CD4-positive, alpha-beta T cell treated with Interleukin-17A for 4 hours (primary cell): ENCODE measurements at regions not wholly inside any gene's neighbourhood (a gene's known extent, or its start where the extent isn't known, plus 50 kb on each side); places are given as distances from the start of the nearest gene placed in this dataset.

Experiments
- DNase-seq: peaks from one replicate; pipeline ENCODE4 v3.0.0-alpha.2; 2020; ENCODE audit warnings: mixed read lengths

GRCh38 chr17:77266891-77267341, 126.1 kb downstream of the SEC14L1 start:
- peak; percentile 14 for DNase-seq

- DNase-seq, result no peak
These were observed 129.2 kb downstream of the SEC14L1 start for GRCh38 chr17:77269696-77270681.

GRCh38 chr17:77271411-77271810, 130.6 kb downstream of the SEC14L1 start:
- no peak for DNase-seq

- no peak for DNase-seq
These were observed 132.8 kb downstream of the SEC14L1 start for GRCh38 chr17:77273397-77274085.

- no peak for DNase-seq
These were observed 133.5 kb downstream of the SEC14L1 start for GRCh38 chr17:77274096-77274845.

GRCh38 chr17:77279448-77280303, 138.9 kb downstream of the SEC14L1 start:
- no peak for DNase-seq

GRCh38 chr17:77280304-77281121, 139.7 kb downstream of the SEC14L1 start:
- peak; percentile 19 for DNase-seq

GRCh38 chr17:77281122-77281903, 140.5 kb downstream of the SEC14L1 start:
- peak; percentile 78 for DNase-seq

- no peak for DNase-seq
These were observed 141.2 kb downstream of the SEC14L1 start for GRCh38 chr17:77281904-77282367.

- no peak for DNase-seq
These were observed 142.1 kb downstream of the SEC14L1 start for GRCh38 chr17:77282524-77283515.

- DNase-seq, result no peak
These were observed 143.4 kb downstream of the SEC14L1 start for GRCh38 chr17:77284023-77284617.

GRCh38 chr17:77285594-77286390, 145.0 kb downstream of the SEC14L1 start:
- DNase-seq, result peak; percentile 28

GRCh38 chr17:77286391-77286640, 145.5 kb downstream of the SEC14L1 start:
- no peak for DNase-seq

- DNase-seq, result no peak
These were observed 146.1 kb downstream of the SEC14L1 start for GRCh38 chr17:77286641-77287431.

GRCh38 chr17:77287432-77288068, 146.8 kb downstream of the SEC14L1 start:
- no peak for DNase-seq

- no peak for DNase-seq
These were observed 147.4 kb downstream of the SEC14L1 start for GRCh38 chr17:77288115-77288619.
